ENCODE measurements at regions not wholly inside any gene's neighbourhood (a gene's known extent, or its start where the extent isn't known, plus 50 kb on each side); places are given as distances from the start of the nearest gene placed in this dataset.
"Not testable (repeated sequence)": the region's sequence is repeated elsewhere in the genome, so short reads cannot be mapped to it uniquely, and the experiment has no call there.

DNA sequence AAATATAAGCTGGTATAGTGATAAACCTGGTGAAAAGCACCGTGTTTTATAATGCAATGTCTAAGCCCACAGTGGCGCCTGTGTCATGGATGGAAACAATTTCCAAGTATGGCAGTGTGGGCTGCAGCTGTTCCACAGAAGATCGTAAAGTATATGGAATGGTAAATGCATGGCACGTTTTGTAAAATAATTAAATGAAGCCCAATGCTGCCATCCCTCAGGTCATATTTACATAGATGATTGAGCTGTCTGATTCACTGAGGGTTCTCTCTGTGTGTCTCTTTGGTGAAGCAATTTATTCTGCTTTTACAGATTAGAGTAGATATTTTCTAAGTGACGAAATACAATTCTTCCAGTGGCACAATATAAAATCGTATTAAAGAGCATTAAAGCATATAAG, 164.8 kb downstream of the ASMT start:
- no peak for DNase-seq

GRCh38 chrX:1781766-1782165, 166.9 kb downstream of the ASMT start:
- DNase-seq, result no peak

GRCh38 chrX:1784773-1785172, 169.9 kb downstream of the ASMT start:
- no peak for DNase-seq

- no peak for DNase-seq
Measured at GRCh38 chrX:1788300-1788911, 173.5 kb downstream of the ASMT start.

GRCh38 chrX:1792636-1793035, 177.8 kb downstream of the ASMT start:
- DNase-seq, result no peak

DNA sequence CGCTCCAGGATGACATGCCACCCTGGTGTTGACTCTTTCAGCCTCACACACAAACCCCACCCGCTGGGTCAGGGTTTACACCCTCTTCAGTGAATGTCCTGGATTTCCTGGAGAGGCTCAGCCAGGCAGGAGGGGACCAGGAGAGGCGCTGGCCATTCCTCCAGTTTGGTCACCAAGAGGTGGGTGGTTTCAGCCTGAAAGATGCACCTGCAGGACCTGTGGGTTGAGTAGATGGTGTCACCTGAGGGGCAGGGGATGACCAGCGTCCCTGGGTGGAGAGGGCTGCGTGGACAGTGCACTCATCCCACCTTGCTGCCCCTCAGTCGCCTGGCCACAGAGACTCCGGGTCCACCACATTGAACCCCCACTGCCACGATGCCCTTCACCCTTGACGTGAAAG, 179.7 kb downstream of the ASMT start:
- no peak for DNase-seq

DNA sequence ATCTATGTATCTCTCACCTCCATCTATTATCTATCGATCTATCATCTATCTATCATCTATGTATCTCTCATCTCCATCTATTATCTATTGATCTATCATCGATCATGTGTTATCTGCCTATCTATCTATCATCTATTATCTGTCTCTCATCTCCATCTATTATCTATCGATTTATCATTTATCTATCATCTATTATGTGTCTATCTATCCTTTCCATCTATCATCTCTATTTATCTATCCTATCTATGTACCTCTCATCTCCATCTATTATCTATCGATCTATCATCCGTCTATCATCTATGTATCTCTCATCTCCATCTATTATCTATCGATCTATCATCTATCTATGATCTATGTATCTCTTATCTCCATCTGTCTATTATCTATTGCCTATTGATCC, 188.1 kb downstream of the ASMT start:
- DNase-seq, result no peak

- DNase-seq, result no peak
Measured at GRCh38 chrX:1803741-1804140, 188.9 kb downstream of the ASMT start.

- no peak for DNase-seq
Measured at GRCh38 chrX:1807301-1807731, 192.5 kb downstream of the ASMT start.

- no peak for DNase-seq
Measured at GRCh38 chrX:1809581-1809980, 194.7 kb downstream of the ASMT start.

- no peak for DNase-seq
Measured at GRCh38 chrX:1813809-1814208, 198.9 kb downstream of the ASMT start.

DNA sequence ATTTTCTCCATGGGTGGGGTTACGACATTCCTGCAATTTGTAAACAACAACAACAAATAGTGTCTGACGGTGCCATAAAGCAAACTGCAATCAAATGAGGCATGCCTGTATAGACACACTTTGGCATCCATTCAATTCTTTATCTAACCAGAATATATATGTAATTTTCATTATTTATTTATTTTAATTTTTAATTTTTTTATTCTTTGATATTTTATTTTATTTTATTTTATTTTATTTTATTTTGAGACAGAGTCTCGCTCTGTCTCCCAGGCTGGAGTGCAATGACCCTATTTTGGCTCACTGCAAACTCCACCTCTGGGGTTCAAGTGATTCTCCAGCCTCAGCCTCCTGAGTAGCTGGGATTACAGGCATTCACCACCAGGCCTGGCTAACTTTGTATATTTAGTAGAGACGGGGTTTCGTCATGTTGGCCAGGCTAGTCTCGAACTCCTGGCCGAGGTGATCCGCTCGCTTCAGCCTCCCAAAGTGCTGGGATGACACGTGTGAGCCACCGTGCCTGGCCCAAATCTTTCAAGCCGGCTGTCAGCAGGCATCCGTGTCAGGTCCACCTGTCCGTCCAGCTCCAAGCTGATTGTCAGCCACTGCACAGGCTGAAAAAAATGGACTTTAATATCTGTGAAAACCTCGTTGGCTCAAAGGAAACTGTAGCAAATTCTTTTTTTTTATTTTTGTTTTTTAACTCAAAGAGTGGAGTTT, 200.8 kb downstream of the ASMT start:
- no peak for DNase-seq

DNA sequence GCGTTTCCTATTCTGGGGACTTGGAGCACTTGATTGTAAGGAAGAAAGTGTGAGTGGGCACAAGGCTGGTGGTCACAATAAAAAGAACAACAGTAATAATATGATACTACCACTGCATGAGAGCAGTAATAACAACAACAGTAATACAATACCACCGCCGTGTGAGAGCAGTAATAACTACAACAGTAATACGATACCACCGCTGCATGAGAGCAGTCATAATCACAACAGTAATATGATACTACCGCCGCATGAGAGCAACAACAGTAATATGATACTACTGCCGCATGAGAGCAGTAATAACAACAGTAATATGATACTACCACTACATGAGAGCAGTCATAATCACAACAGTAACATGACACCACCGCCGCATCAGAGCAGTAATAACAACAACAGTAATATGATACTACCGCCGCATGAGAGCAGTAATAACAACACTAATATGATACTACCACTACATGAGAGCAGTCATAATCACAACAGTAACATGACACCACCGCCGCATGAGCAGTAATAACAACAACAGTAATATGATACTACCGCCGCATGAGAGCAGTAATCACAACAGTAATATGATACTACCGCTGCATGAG, 201.6 kb downstream of the ASMT start:
- DNase-seq, result not testable (repeated sequence)

GRCh38 chrX:1821846-1822245, 207.0 kb downstream of the ASMT start:
- no peak for DNase-seq

DNA sequence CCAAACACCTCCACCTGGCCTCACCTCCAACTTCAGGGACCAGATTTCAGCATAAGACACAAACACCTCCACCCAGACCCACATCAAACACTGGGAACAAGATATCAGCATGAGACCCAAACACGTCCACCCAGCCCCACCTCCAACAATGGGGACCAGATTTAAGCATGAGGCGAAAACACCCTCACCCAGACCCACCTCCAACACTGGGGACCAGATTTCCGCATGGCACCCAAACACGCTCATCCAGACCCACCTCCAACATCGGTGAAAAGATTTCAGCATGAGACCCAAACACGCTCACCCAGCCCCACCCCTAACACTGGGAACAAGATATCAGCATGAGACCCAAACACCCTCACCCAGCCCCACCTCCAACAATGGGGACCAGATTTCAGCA, 210.0 kb downstream of the ASMT start:
- no peak for DNase-seq

DNA sequence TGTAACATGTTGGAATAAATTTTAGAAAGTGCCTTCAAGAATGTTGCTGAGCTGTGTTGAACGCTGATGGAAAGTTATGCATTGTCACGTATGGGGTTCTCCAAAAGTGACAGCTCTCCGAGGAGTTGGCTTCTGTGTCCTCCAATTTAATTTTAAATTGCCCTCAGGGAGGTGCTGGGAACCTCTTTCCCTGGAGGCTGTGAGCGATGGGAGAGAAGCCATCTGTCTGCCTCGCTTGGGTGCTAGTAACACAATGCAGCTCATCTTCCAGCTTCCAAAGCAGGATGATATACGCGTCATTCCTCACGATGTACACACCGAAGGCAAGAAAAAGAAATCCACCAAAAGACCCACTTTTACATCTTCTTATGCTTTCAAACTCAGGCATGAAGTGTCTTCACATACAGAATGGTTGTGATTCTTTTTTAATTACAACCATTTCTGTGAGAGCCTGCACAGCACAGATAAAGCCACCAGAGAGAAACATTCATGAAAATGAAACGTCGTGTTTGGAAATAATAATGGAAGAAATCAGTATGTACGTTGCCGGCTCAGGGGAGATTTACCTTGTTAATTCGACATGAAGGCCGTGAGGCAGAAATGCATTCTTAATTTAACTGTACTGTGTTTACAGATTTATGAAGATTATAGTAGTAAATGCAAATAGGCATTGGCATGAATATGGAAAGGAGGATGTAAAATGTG, 218.9 kb downstream of the ASMT start:
- DNase-seq, result no peak

DNA sequence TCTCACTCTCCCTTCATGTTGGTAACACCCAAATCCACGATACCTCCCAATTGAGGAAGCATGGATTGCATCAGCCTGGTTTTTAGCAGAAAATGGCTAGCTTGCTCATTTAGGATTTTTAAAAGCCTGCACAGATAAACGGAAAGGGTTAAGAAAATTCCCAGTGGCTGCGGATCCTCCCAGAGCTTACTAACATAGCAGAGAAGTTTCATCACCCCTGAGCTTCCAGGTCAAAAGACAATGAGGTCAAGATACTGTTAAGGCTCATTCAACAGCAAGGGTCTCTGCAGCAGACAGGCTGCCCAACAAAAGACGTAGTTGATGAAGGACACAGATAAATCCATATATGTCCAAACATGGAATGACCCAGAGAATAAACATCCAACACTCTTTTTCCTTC, 220.2 kb downstream of the ASMT start:
- no peak for DNase-seq

GRCh38 chrX:1836683-1837082, 221.8 kb downstream of the ASMT start:
- no peak for DNase-seq

DNA sequence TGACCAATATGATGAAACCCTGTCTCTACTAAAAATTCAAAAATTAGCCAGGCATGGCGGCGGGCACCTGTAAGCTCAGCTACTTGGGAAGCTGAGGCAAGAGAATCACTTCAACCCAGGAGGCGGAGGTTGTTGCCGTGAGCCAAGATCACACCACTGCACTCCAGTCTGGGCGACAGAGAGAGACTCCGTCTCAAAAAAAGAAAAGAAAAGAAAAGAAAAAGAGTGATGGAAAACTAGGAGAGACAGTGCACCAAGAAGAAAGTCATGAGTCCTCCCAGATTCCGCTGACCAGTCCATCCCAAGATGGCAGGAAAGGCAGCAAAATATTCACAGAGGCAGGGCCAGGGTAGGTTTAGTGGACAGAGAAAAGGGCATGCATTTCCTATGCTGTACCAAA, 226.9 kb downstream of the ASMT start:
- no peak for DNase-seq

DNA sequence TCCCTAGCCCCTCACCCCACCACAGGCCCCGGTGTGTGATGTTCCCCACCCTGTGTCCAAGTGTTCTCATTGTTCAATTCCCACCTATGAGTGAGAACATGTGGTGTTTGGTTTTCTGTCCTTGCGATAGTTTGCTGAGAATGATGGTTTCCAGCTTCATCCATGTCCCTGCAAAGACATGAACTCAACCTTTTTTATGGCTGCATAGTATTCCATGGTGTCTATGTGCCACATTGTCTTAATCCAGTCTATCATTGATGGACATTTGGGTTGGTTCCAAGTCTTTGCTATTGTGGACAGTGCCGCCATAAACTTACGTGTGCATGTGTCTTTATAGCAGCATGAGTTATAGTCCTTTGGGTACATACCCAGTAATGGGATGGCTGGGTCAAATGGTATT, 232.1 kb downstream of the ASMT start:
- not testable (repeated sequence) for DNase-seq

DNA sequence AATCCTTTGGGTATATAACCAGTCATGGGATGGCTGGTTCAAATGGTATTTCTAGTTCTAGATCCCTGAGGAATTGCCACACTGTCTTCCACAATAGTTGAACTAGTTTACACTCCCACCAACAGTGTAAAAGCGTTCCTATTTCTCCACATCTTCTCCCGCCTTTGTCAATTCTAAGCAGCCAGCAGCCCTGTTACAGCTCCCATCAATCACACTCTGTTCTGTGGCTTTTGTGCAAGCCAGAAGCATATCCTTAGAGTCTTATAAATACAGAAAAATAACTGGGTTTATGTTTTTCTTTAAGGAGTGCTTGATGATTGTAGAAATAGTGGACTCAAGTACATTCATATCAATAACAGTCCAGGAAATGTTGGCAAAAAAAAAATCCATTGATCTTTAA, 232.9 kb downstream of the ASMT start:
- DNase-seq, result not testable (repeated sequence)

- no peak for DNase-seq
Measured at GRCh38 chrX:1851527-1851926, 236.7 kb downstream of the ASMT start.

DNA sequence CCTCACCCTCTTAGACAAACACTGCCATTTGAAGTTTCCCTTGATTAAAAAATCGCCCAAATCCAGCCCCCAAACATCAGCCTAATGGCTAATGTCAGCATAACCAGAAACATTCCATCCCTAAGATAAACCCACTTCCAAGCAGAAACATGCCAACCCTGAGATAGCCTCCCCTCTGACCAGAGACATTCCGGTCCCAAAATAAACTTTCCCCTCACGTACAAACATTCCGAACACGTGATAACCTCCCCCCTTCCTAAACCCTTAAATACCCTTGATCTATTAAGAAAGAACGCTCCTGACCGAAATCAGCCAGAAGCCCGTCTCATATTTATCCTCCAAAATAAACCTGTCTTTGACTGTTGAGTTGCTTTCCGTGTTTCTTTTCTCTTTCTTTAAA, 237.2 kb downstream of the ASMT start:
- DNase-seq, result no peak

DNA sequence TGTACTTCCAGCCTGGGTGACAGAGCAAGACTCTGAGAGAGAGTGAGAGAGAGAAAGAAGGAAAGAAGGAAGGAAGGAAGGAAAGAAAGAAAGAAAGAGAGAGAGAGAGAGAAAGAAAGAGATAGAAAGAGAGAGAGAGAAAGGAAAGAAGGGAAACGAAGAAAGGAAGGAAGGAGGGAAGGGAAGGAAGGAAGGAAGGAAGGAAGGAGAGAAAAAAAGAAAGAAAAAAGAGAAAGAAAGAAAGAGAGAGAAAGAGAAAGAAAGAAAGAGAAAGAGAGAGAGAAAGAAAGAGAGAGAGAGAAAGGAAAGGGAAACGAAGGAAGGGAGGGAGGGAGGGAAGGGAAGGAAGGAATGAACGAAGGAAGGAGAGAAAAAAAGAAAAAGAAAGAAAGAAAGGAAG, 238.6 kb downstream of the ASMT start:
- DNase-seq, result no peak

Measured in CD4-positive, alpha-beta T cell treated with Interleukin-4 for 4 hours (primary cell).